Ovary (tissue), 3 donors: ENCODE measurements at regions not wholly inside any gene's neighbourhood (a gene's known extent, or its start where the extent isn't known, plus 50 kb on each side); places are given as distances from the start of the nearest gene placed in this dataset.

Source experiments
- CTCF ChIP-seq, 3 donors: fragments of 450-650 bp in 2 of 3; fragments of 200-600 bp in 1 of 3; IDR thresholded peaks; one replicate each; pipeline versions ENCODE4 v1.5.1 to v1.8.0; 2016 to 2022; ENCODE audit warnings: antibody characterized with exemption in 3 of 3, mild to moderate bottlenecking in 1 of 3
- EP300 ChIP-seq: sonication (generic); formaldehyde crosslinking; IDR thresholded peaks from one replicate; pipeline ENCODE4 v1.6.1; 2017; ENCODE audit warnings: antibody characterized with exemption
- donor health status: DM: no; HTN: no; CAD: no.

DNA sequence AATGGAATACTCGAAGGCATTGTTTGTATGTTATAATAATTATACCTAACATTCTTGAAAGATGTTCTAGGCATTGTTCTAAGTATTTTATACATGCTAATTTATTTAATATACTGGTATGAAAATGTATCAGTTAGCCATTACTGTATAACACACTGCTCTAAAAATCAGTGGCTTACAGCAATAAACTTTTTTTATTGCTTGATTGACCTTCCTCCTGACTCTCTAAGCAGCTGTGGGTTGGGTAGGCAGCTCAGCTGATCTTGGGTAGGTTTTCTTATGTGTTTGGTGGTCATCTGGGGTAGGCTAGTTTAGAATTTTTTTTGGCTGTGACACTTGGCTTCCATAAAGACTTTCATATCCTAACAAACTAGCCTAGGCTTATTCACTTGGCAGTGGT, 100.2 kb upstream of the SYT6 start:
- no peak for TF ChIP-seq CTCF (IDR thresholded peaks at IDR 0.05)
- TF ChIP-seq EP300, result no peak
